GM12873 (cell line): ENCODE measurements at regions not wholly inside any gene's neighbourhood (a gene's known extent, or its start where the extent isn't known, plus 50 kb on each side); places are given as distances from the start of the nearest gene placed in this dataset.

Experiments
- CTCF ChIP-seq: IDR thresholded peaks from 2 replicates; pipeline ENCODE4 v1.5.1; 2012; ENCODE audit warnings: low read depth, mild to moderate bottlenecking, moderate library complexity, low read length, control low read depth; ENCODE audit not compliant: insufficient read depth; ENCODE audit errors: missing control alignments

- TF ChIP-seq CTCF, result no peak
Observed at GRCh38 chr1:47559944-47560695, 122.3 kb downstream of the FOXD2 start.

DNA sequence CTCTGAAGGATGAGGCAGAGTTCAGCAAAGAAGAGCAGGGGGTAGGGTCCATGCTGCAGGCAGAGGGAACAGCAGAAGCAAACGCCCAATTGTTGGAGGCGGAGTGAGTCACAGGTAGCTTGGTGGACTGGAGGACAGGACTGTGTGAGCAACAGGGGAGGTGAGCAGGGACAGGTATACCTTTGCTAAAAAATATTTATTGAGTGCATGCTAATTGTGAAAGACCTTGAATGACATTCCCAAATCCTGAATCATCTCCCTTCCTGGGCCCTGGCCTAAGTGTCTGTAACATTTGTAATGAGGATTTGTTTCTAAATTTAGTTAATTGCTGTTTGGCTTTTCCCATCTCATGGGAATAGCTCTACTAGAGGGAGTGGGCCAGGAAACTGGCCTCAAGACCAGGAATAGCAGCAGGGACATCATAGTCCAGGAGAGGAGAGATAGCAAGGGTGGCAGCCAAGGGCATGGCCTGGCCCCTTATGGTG, 123.7 kb downstream of the FOXD2 start:
- no peak for TF ChIP-seq CTCF

DNA sequence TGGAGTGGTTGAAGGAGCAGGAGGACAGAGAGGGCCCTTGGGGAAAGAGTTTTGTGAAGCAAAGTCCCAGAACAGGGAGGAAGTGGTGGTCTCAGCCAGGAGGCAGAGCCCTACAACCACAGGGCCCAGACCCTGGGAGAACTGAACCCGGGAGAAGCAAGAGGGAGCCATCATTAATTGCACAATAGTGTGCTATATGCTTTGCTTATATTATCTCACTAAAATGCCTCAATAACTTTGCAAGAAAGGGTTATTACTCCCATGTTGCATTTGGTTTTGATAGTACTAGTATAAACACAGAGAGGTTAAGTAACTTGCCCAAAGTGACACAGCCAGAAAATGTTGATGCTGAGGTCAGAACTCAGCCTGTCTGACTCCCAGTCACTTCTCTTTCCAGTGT, 124.3 kb downstream of the FOXD2 start:
- no peak for TF ChIP-seq CTCF

- no peak for TF ChIP-seq CTCF
Observed at GRCh38 chr1:47562799-47563198, 125.0 kb downstream of the FOXD2 start.

DNA sequence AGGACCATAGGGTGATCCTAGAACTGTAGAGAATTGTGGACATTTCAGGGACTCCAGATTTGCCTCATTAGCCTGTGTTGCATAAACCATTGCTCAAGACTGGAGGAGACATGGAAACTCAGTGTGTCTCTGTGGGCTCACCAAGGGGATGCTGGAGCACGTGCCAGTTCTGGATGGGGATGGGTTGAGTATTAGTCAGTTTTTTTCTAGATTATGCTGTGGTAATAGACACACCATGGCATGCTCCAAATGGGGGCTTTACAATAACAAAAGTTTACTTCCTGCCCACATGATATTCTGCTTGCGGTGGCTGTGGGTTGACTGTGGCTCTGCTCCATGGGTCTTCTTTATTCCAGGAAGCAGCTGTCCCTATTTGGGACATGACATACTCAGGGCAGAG, 125.4 kb downstream of the FOXD2 start:
- no peak for TF ChIP-seq CTCF

GRCh38 chr1:47564570-47564969, 126.7 kb downstream of the FOXD2 start:
- TF ChIP-seq CTCF, result no peak

DNA sequence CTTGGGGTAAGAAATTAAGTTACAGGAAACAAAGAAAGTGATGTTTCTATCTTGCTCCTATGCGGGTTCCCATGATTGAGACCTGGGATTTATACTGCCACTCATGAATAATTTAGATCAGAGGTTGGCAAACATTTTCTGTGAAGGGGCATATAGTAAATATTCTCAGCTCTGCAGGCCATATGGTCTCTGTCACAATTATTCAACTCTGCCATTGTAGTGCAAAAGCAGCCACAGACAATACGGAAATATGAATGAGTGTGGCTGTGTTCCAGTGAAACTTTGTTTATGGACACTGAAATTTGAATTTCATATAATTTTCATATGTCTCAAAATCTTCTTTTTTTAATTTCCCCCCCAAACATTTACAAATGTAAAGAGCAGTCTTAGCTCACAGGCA, 127.2 kb downstream of the FOXD2 start:
- no peak for TF ChIP-seq CTCF

DNA sequence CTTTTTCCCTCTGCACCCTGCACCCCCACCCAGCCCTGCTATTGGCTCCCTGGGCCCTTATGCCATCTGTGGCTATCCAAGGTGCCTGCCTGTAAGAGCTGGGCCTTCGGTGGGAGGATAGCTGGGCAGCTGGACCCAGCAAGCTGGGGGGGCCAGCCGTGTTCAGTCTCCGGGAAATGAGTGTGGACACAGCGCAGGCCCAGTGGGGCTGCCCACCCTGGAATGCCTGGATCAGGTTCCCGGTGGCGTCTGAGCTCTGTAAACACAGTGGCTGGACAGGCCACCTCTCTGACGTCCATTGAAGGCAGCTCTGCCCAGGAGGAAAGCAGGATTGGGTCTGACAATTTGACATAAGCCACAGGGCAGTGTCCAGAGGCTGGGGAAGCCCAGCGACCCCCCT, 127.8 kb downstream of the FOXD2 start:
- no peak for TF ChIP-seq CTCF
